Astrocyte of the cerebellum (primary cell): ENCODE measurements at regions not wholly inside any gene's neighbourhood (a gene's known extent, or its start where the extent isn't known, plus 50 kb on each side); places are given as distances from the start of the nearest gene placed in this dataset.

ENCODE experiments used
- DNase-seq: peaks from one replicate; pipeline ENCODE4 v3.0.0-alpha.2; 2011; ENCODE audit warnings: low read depth
- H3K4me3 ChIP-seq: 2 replicates; pipeline ENCODE4 v1.5.1; 2011; ENCODE audit warnings: mild to moderate bottlenecking, low read depth, low read length, moderate library complexity
- in situ Hi-C: cut with HindIII; loops from 2 replicates; pipeline ENCODE4 v1.10.0; 2017; ENCODE audit warnings: low sequenced_read_pairs
- TF ChIP-seq, protein P1 (sequence below): IDR thresholded peaks from 2 replicates; pipeline ENCODE4 v1.5.1; 2012; ENCODE audit warnings: low read length, low read depth, moderate library complexity, mild to moderate bottlenecking; ENCODE audit errors: missing control alignments

DNA sequence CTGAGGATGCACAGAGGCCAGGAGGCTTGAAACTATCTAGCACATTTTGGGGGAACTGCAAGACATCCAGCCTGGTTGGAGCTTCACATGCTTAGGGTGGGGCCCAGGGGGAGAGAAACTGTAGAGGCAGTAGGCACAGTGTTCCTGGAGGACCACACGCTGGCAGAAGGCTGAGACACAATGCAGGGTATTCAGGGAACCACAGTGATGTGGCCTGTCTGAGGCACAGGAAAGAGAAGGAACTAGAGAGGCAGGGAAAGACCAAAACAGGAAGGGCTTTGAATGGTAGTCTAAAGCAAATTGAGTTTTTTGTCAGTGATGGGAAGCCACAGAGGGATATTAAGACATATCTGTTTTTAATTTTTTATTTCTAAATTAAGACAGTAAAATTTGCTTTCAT, 100.2 kb upstream of the PRICKLE1 start:
- in situ Hi-C loops: no loop called here
- TF ChIP-seq, protein P1, sequence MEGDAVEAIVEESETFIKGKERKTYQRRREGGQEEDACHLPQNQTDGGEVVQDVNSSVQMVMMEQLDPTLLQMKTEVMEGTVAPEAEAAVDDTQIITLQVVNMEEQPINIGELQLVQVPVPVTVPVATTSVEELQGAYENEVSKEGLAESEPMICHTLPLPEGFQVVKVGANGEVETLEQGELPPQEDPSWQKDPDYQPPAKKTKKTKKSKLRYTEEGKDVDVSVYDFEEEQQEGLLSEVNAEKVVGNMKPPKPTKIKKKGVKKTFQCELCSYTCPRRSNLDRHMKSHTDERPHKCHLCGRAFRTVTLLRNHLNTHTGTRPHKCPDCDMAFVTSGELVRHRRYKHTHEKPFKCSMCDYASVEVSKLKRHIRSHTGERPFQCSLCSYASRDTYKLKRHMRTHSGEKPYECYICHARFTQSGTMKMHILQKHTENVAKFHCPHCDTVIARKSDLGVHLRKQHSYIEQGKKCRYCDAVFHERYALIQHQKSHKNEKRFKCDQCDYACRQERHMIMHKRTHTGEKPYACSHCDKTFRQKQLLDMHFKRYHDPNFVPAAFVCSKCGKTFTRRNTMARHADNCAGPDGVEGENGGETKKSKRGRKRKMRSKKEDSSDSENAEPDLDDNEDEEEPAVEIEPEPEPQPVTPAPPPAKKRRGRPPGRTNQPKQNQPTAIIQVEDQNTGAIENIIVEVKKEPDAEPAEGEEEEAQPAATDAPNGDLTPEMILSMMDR: no peak
- no peak overlapping the region for H3K4me3 ChIP-seq
- no peak for DNase-seq

DNA sequence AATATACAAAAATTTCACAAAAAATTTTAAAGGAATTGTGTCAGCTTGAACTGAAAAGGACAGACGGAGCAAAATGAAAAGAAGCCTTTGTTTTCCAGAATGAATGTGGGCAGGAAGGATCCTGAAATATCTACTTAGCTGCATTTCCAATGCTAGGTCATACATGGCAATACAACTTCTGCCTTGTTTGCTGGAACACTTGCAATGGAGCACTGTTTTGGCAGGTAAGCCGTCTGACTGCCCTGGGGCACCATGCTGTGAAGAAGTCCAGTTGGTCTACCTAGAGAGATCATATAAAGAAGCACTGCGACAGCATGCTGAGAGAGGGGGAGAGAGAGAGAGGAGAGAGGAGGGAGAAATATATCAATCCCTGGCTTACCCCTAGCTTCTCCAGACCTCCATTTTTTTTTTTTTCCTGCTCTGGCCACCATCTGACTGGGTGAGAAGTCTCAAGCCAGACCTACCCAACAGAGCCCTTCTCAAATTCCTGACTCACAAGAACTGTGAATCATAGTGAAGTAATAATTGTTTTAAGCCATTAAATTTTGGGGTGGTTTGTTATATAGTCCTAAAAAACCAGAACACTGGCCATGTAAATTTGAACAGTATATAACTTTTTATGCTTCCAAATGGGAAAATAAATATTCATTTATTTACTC, 97.1 kb upstream of the PRICKLE1 start:
- in situ Hi-C loops: no loop called here
- DNase-seq: no peak
- TF ChIP-seq, protein P1: no peak
- no peak overlapping the region for H3K4me3 ChIP-seq

DNA sequence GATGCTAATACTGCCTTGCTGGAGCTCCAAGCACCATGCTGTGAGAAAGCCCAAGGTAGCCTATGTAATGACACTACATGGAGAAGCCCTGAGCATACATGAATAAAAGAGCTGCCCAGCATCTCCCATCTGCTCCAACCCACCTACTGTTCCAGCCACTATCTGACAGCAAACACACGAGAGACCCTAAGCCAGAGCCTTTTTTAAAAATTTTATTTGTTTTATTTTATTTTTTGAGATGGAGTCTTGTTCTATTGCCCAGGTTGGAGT, 95.2 kb upstream of the PRICKLE1 start:
- DNase-seq: no peak
- in situ Hi-C loops: no loop called here
- TF ChIP-seq, protein P1: no peak
- no peak overlapping the region for H3K4me3 ChIP-seq

DNA sequence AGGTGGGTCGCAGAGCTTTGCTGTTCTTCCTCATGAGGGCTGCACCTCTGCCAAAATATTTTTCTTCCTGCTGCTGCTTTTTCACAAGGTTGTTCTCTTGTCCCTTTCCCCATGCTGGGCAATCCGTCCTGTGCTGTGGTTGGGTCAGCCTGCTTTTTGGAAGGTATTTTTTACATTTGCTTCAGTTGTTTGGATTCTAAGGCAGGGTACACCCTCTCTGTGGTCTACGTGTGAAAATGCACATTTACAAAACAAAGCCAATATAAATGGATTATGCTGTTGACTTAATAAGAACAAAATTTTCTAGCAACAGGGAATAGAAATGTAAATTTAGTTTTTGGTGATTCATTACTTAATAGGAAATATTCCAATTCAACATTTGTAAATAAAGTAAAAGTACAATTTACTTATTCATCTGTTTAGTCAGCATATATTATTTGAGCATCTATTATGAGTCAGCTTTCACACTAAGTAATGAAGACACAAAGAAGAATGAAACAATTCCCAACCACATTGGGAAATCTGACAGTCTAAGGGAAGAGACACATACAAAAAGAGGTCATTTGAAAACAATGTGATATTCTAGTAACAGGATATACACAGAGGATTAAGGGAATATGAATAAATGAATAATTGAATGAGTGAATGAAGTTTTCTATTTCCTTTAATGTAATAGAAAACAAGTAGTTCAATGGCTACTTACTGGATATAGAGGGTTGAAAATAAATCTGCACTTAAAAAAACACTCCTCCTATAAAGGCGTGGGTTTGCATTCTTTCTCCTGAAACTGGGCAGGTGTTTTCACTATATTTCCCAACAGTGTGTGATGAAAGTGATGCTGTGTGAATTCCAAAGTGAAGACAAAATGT, 94.6 kb upstream of the PRICKLE1 start:
- TF ChIP-seq, protein P1: no peak
- no peak overlapping the region for H3K4me3 ChIP-seq
- in situ Hi-C loops: no loop called here
- no peak for DNase-seq

DNA sequence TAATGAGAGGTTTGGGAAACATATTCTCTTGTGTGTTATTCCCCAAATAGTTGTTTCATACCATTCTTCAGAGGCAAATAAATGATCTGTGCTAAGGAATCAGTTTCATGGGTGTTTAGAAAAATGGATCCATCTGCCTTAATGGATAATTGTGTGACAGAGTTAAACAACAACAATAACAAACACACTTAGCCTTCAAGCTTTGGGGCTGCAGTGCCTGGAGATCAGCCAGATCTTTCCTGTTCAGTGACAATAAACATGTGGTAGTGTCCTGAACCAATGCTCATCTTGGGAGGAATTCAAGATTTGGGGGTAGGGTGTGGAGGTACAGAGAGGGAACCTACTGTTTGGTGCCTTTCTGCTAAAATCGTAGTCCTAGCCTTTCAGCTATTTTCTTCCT, 93.7 kb upstream of the PRICKLE1 start:
- H3K4me3 ChIP-seq: no peak overlapping the region
- DNase-seq: no peak
- in situ Hi-C loops: no loop called here
- TF ChIP-seq, protein P1: no peak

DNA sequence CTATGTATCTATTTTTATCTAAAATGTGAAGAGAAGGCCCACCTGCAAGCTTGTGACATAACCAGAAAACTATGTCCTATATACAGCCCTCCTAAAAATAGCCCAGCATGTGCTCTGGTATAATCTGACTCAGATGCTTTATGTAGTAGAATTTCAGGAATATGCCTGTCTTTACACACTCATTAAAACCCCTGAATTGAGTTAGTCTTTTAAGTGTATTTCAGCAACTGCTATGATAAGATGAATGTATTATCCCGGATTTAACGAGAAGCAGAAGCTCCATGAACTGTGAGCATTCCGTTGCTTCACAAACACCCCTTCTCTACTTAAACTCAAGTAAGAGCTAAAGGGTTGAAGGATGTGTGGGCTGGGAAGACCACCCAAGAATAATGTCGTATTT, 89.9 kb upstream of the PRICKLE1 start:
- in situ Hi-C loops: no loop called here
- DNase-seq: no peak
- TF ChIP-seq, protein P1: no peak
- no peak overlapping the region for H3K4me3 ChIP-seq
